ENCODE measurements at regions not wholly inside any gene's neighbourhood (a gene's known extent, or its start where the extent isn't known, plus 50 kb on each side); places are given as distances from the start of the nearest gene placed in this dataset.

- no peak for DNase-seq
Observed at GRCh38 chr10:106175760-106176377, 988.6 kb downstream of the SORCS1 start.

GRCh38 chr10:106173838-106174237, 990.7 kb downstream of the SORCS1 start:
- no peak for DNase-seq

- DNase-seq: no peak
Observed at GRCh38 chr10:106169241-106169640, 995.3 kb downstream of the SORCS1 start.

GRCh38 chr10:106167946-106168345, 996.6 kb downstream of the SORCS1 start:
- DNase-seq: no peak

- no peak for DNase-seq
Observed at GRCh38 chr10:106158241-106158640, 1006.3 kb downstream of the SORCS1 start.

- no peak for DNase-seq
Observed at GRCh38 chr10:106147021-106147420, 1017.5 kb downstream of the SORCS1 start.

GRCh38 chr10:106139915-106140314, 1024.6 kb downstream of the SORCS1 start:
- no peak for DNase-seq

GRCh38 chr10:106136175-106136574, 1028.3 kb downstream of the SORCS1 start:
- no peak for DNase-seq

GRCh38 chr10:106134326-106135000, 1030.0 kb downstream of the SORCS1 start:
- no peak for DNase-seq

GRCh38 chr10:106133451-106133850, 1031.1 kb downstream of the SORCS1 start:
- DNase-seq: no peak

- DNase-seq: no peak
Observed at GRCh38 chr10:106132956-106133355, 1031.5 kb downstream of the SORCS1 start.

GRCh38 chr10:106114656-106115186, 1049.8 kb downstream of the SORCS1 start:
- DNase-seq: no peak

GRCh38 chr10:106111246-106111645, 1053.3 kb downstream of the SORCS1 start:
- DNase-seq: no peak

GRCh38 chr10:106107706-106108105, 1056.8 kb downstream of the SORCS1 start:
- no peak for DNase-seq

- no peak for DNase-seq
Observed at GRCh38 chr10:106106114-106106513, 1058.4 kb downstream of the SORCS1 start.

- DNase-seq: no peak
Observed at GRCh38 chr10:106089855-106090254, 1074.7 kb downstream of the SORCS1 start.

GRCh38 chr10:106086391-106086790, 1078.1 kb downstream of the SORCS1 start:
- no peak for DNase-seq

GRCh38 chr10:106083572-106083971, 1080.9 kb downstream of the SORCS1 start:
- no peak for DNase-seq

- DNase-seq: no peak
Observed at GRCh38 chr10:106082865-106083264, 1081.6 kb downstream of the SORCS1 start.

- no peak for DNase-seq
Observed at GRCh38 chr10:106078895-106079576, 1085.5 kb downstream of the SORCS1 start.

GRCh38 chr10:106076496-106076895, 1088.0 kb downstream of the SORCS1 start:
- DNase-seq: no peak

- no peak for DNase-seq
Observed at GRCh38 chr10:106053061-106053460, 1111.4 kb downstream of the SORCS1 start.

GRCh38 chr10:106044503-106044902, 1120.0 kb downstream of the SORCS1 start:
- no peak for DNase-seq

- no peak for DNase-seq
Observed at GRCh38 chr10:106043863-106044262, 1120.6 kb downstream of the SORCS1 start.
